ENCODE measurements at regions not wholly inside any gene's neighbourhood (a gene's known extent, or its start where the extent isn't known, plus 50 kb on each side); places are given as distances from the start of the nearest gene placed in this dataset.

DNA sequence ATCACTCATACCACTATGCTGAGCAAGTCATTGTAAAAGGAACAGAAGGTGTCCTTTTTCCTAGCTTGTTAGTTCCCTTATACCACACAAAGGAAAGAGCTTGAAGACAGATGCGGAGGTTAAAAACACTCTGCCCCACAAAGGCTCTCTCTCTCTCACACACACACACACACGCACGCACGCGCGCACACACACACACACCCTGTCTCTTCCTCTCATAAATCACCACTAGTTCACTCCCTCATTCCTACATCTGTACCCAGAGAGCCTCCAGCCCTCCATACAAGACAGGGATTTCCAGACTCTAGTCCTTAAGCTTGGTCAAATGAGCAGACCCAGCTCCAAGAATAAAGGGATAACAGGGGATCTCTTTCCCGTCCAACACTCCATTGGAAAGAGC, 120.1 kb upstream of the THBS1 start:
- no peak overlapping the region for H3K4me2 ChIP-seq (ENCODE audit: low read length)
- H3K9ac ChIP-seq (ENCODE audit: low read depth, low read length), result no peak overlapping the region
- H3K27me3 ChIP-seq (ENCODE audit: control insufficient read depth, insufficient read depth, low read length), result no peaks in the 10 kb centered on the region
- H3K4me1 ChIP-seq (ENCODE audit: control insufficient read depth, insufficient read depth, low read length), result peaks cover 28% of the 10 kb centered on the region
- H3K9me3 ChIP-seq (replicated peaks; ENCODE audit: low read length), result no peaks in the 10 kb centered on the region
- no peaks in the 10 kb centered on the region for H3K36me3 ChIP-seq (ENCODE audit: insufficient read depth, low read length)
- no peak overlapping the region for H3K4me3 ChIP-seq (ENCODE audit: low read length)

DNA sequence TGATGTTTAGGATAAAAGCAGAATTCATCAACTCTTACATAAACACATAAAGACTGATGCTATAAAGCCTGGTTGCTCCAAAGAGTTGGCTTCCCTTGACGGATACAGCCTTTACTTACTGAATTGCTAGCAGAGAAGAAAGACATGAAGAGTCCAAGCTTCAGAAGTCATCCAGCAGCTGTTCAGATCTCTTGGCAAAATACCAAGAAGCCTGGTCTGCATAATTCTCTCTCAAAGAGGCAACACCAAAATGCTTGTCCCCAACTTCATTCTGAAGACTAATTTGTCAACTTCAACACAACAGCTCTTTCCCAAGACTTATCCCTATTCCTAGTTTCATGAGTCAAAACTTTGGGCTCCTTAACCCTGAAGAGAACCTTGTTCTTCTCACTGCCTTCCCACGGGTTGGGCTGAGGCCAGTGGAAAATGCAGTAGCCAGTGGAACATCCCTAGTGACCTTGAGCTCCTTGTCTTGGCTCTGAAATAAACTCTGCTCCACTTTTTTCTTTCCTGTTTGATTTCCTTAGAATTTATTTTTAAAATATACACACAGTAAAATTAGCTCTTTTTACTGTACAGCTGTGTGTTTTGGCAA, 119.2 kb upstream of the THBS1 start:
- H3K4me2 ChIP-seq (ENCODE audit: low read length), result no peak overlapping the region
- no peaks in the 10 kb centered on the region for H3K27me3 ChIP-seq (ENCODE audit: control insufficient read depth, insufficient read depth, low read length)
- peaks cover 22% of the 10 kb centered on the region for H3K4me1 ChIP-seq (ENCODE audit: control insufficient read depth, insufficient read depth, low read length)
- H3K9me3 ChIP-seq (replicated peaks; ENCODE audit: low read length), result no peaks in the 10 kb centered on the region
- H3K36me3 ChIP-seq (ENCODE audit: insufficient read depth, low read length), result no peaks in the 10 kb centered on the region
- no peak overlapping the region for H3K4me3 ChIP-seq (ENCODE audit: low read length)
- no peak overlapping the region for H3K9ac ChIP-seq (ENCODE audit: low read depth, low read length)

DNA sequence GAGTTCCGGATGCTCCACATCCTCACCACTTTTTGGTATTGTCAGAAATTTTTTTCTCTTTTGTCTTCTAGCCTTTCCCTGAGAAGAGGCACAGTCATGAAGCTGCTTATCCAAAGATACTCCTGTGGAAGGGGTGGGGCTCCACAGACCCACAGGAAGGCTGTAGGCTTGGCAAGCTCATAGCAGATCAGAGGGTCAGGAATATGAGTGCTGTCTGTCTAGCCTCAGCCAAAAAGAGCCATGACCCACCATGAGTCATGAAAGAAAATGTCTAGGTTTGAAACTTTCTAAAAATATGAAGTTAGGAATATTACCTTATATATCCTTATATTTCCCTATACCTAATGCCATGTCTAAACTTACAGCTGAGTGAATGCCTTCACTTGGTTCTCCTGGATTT, 118.2 kb upstream of the THBS1 start:
- no peak overlapping the region for H3K9ac ChIP-seq (ENCODE audit: low read depth, low read length)
- no peaks in the 10 kb centered on the region for H3K27me3 ChIP-seq (ENCODE audit: control insufficient read depth, insufficient read depth, low read length)
- no peak overlapping the region for H3K4me3 ChIP-seq (ENCODE audit: low read length)
- no peaks in the 10 kb centered on the region for H3K36me3 ChIP-seq (ENCODE audit: insufficient read depth, low read length)
- peaks cover 22% of the 10 kb centered on the region for H3K4me1 ChIP-seq (ENCODE audit: control insufficient read depth, insufficient read depth, low read length)
- H3K9me3 ChIP-seq (replicated peaks; ENCODE audit: low read length), result no peaks in the 10 kb centered on the region
- no peak overlapping the region for H3K4me2 ChIP-seq (ENCODE audit: low read length)

DNA sequence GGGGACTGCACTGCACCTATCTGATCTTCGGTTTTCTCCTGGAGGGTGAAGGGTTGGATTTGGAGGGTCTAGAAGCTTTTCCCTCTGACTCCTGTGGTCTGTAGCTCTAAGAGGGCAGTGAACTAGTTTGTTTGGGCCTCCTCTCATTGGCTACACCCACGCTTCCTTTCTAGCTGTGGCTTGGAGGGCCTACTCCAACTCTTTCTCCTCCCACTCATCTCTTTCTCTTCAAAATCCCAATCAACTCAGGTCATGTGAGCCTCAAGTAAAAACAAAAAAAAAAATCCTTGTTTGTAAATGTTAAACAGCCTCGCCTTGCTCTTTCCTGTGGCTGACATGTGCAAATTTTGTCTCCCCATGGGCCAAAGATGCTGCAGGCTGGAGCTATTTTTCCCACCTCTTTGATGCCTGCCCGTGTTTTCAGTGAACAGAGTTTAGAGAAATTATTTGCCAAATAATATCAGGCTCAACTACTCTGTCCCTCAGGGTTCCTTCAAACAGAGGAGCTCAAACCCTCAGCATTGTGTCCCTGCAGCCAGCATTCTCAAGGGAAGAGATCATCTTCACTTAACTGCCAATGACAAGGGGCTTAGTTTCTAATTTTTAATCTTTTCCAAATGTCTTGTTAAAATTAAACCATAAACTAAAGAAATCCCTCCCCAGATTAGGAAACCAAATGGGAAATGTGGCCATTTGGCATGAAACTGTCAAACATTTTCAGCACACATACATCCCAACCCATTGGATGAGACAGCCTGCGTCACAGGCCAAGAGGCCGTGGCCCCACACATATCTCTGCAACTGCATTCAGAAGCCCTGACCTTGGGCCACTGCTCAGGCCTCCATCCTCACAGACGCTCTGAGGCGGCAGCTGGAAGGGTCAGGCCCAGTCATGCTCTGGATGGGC, 114.8 kb upstream of the THBS1 start:
- peaks cover 22% of the 10 kb centered on the region for H3K4me1 ChIP-seq (ENCODE audit: control insufficient read depth, insufficient read depth, low read length)
- no peak overlapping the region for H3K4me2 ChIP-seq (ENCODE audit: low read length)
- H3K9me3 ChIP-seq (replicated peaks; ENCODE audit: low read length), result no peaks in the 10 kb centered on the region
- H3K27me3 ChIP-seq (ENCODE audit: control insufficient read depth, insufficient read depth, low read length), result no peaks in the 10 kb centered on the region
- no peaks in the 10 kb centered on the region for H3K36me3 ChIP-seq (ENCODE audit: insufficient read depth, low read length)
- H3K4me3 ChIP-seq (ENCODE audit: low read length), result no peak overlapping the region
- no peak overlapping the region for H3K9ac ChIP-seq (ENCODE audit: low read depth, low read length)

DNA sequence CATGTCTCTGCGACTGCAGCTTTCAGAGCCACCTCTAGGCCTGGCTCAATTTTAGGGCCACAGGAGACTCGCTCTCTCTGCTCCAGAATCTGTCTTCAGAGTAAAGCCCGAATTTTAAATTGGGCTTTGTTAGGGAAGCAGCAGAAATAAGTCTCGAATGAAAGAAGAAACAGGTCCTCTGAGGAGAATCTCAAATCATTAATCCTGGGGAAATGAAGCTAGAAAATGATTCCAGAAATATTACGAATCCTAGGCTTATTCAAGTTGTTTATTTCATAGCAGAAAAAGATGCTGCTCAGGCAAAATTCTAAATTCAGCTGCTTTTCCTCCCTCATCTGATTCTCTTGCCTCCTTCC, 114.2 kb upstream of the THBS1 start:
- Histone ChIP-seq H3K4me1 (ENCODE audit: control insufficient read depth, insufficient read depth, low read length) (peaks cover 17% of the 10 kb centered on the region), H3K9me3 (replicated peaks; ENCODE audit: low read length) (no peaks in the 10 kb centered on the region), H3K4me3 (ENCODE audit: low read length) (no peak overlapping the region), H3K4me2 (ENCODE audit: low read length) (no peak overlapping the region), H3K9ac (ENCODE audit: low read depth, low read length) (no peak overlapping the region), H3K36me3 (ENCODE audit: insufficient read depth, low read length) (no peaks in the 10 kb centered on the region), H3K27me3 (ENCODE audit: control insufficient read depth, insufficient read depth, low read length) (no peaks in the 10 kb centered on the region)

DNA sequence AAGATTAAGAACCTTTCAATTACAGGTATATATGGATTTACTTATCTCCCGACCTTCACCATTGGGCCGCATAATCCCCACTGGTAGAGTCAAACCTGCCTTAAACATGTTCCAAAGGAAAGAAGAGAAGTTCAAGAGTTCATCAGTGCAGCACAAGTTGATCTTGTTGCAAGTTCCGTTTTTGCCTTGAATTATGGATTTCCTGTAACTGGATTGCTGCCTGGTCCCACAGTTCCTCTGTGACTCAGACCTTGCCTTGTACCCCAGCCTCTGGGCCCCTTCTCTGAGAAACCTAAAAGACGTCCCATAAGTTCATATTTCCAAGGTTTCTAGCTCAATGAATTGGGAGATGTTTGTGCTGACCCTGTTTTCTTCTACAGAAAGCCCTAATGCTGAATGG, 112.5 kb upstream of the THBS1 start:
- peaks cover 11% of the 10 kb centered on the region for H3K4me1 ChIP-seq (ENCODE audit: control insufficient read depth, insufficient read depth, low read length)
- H3K4me3 ChIP-seq (ENCODE audit: low read length), result no peak overlapping the region

DNA sequence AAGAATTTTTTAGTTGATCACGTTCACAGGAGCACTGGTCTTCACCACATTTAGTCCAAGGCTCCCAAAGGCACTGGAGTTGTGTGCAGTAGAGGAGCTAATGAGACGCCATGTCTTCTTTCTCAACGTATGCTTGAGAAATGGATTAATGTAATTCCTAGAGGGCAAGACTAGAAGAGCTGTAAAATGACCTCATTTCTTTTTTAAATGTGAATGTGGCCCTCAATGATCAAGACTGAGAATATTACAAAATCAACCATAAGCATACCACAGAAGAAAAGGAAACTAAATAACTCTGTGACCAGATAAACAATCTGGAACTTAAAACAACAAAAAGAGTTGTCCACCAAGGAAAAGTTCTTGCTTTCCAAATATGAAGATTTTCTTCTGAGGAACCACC, 112.1 kb upstream of the THBS1 start:
- no peak overlapping the region for H3K9ac ChIP-seq (ENCODE audit: low read depth, low read length)
- H3K36me3 ChIP-seq (ENCODE audit: insufficient read depth, low read length), result no peaks in the 10 kb centered on the region
- H3K4me3 ChIP-seq (ENCODE audit: low read length), result no peak overlapping the region
- peaks cover 10% of the 10 kb centered on the region for H3K4me1 ChIP-seq (ENCODE audit: control insufficient read depth, insufficient read depth, low read length)
- H3K27me3 ChIP-seq (ENCODE audit: control insufficient read depth, insufficient read depth, low read length), result no peaks in the 10 kb centered on the region
- no peaks in the 10 kb centered on the region for H3K9me3 ChIP-seq (replicated peaks; ENCODE audit: low read length)
- no peak overlapping the region for H3K4me2 ChIP-seq (ENCODE audit: low read length)

More for the DNA sequence above, 112.5 kb upstream of the THBS1 start:
- Histone ChIP-seq H3K36me3 (ENCODE audit: insufficient read depth, low read length) (no peaks in the 10 kb centered on the region), H3K9me3 (replicated peaks; ENCODE audit: low read length) (no peaks in the 10 kb centered on the region), H3K4me2 (ENCODE audit: low read length) (no peak overlapping the region), H3K27me3 (ENCODE audit: control insufficient read depth, insufficient read depth, low read length) (no peaks in the 10 kb centered on the region), H3K9ac (ENCODE audit: low read depth, low read length) (no peak overlapping the region)

DNA sequence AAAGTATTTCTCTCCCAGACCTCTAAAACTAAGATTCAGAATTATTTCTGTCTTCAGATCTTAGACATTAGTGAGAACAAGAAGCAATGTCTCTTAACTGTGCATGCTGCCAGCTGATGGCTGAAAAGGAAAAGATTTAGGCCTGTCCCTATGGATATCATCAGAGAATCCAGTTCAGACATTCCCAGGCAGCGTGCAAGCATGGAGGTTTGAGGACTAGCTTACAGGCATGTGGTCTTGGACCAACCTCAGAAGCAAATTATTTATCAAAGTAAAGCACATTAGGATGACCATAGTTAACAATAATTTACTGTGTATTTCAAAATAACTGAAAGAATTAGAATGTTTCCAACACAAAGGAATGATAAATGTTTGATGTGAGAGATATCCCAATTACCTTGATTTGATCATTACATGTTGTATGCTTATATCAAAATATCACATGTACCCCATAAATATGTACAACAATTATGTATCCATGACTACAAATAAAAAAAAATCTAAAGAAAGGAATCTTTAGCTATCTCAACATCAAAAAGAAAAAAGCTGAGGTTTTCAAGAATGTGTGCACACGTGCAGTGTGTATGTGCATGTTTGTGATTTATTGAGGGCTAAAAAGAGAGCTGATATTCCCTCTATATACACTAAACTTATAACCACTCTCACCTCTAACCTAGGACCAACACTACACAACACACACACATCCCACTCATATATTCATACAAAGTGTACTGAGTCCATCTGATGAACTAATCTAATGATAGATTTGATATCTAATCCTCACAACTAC, 108.9 kb upstream of the THBS1 start:
- peaks cover 18% of the 10 kb centered on the region for H3K4me1 ChIP-seq (ENCODE audit: control insufficient read depth, insufficient read depth, low read length)
- no peaks in the 10 kb centered on the region for H3K36me3 ChIP-seq (ENCODE audit: insufficient read depth, low read length)
- no peak overlapping the region for H3K4me2 ChIP-seq (ENCODE audit: low read length)
- H3K27me3 ChIP-seq (ENCODE audit: control insufficient read depth, insufficient read depth, low read length), result no peaks in the 10 kb centered on the region
- no peaks in the 10 kb centered on the region for H3K9me3 ChIP-seq (replicated peaks; ENCODE audit: low read length)
- H3K9ac ChIP-seq (ENCODE audit: low read depth, low read length), result no peak overlapping the region
- no peak overlapping the region for H3K4me3 ChIP-seq (ENCODE audit: low read length)

DNA sequence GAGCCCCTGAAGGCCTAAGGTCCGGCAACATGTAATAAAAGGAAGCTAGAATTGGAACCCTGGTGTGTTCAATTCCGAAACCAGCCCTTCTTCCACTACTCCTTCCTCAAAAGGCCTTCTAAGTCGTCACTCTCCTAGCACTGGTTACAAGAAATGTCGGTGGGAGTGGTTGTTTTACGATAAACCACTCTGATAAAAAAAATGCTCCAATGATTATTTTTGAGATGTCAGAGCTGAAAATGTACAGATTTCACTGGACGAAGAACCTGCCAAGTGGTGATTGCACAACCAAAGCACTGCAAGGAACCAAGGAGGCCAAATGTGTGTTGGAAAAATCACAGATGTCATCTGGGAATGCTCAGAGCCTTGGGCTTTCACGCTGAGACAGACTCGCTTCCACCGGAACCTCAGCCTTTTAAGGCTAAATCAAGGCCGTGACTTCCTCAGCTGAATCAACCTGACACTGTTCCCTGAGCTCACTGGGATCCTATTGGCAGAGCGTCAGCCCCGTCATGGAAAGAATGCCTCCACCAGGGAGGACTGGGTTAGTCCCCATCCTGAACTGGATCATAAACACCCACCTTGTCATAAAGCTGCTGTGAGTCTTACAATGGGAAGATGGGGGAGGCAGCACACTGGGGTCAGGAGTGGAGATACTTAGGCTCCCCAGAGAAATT, 108.1 kb upstream of the THBS1 start:
- Histone ChIP-seq H3K9ac (ENCODE audit: low read depth, low read length) (no peak overlapping the region), H3K4me1 (ENCODE audit: control insufficient read depth, insufficient read depth, low read length) (peaks cover 18% of the 10 kb centered on the region)

DNA sequence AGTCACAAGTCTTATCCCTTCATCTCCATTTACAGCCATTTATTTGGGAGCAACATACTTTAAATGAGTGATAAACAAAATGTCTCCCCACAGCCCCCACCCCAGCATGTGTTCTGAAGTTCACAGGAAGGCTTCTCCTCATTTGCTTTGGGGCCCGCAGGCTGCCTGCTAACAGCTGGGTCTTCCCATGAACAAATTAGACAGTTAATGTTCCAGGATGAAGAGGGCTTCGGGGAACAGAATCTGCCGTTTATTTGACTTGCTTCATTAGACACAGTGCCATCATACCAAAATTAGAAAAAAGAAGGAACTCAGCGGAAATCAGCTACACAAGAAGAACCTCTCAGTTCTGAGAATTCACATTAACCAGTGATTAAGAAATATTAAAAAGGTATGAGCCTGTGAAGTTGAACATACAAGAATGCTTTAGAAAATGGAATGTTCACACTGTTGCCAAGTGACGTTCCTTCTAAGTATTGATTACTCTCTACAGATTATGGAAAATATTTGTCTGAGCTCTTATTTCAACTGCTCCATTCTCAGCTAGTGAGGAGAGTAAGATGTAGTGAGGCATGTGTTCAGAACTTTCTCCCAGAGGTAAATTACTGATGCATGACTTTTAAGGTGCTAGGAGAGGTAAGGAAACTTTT, 107.5 kb upstream of the THBS1 start:
- no peaks in the 10 kb centered on the region for H3K9me3 ChIP-seq (replicated peaks; ENCODE audit: low read length)
- no peak overlapping the region for H3K9ac ChIP-seq (ENCODE audit: low read depth, low read length)
- H3K4me3 ChIP-seq (ENCODE audit: low read length), result no peak overlapping the region
- H3K27me3 ChIP-seq (ENCODE audit: control insufficient read depth, insufficient read depth, low read length), result no peaks in the 10 kb centered on the region
- no peak overlapping the region for H3K4me2 ChIP-seq (ENCODE audit: low read length)
- no peaks in the 10 kb centered on the region for H3K36me3 ChIP-seq (ENCODE audit: insufficient read depth, low read length)
- H3K4me1 ChIP-seq (ENCODE audit: control insufficient read depth, insufficient read depth, low read length), result peaks cover 18% of the 10 kb centered on the region

More for the DNA sequence above, 108.1 kb upstream of the THBS1 start:
- no peaks in the 10 kb centered on the region for H3K36me3 ChIP-seq (ENCODE audit: insufficient read depth, low read length)
- no peak overlapping the region for H3K4me2 ChIP-seq (ENCODE audit: low read length)
- no peaks in the 10 kb centered on the region for H3K27me3 ChIP-seq (ENCODE audit: control insufficient read depth, insufficient read depth, low read length)
- H3K4me3 ChIP-seq (ENCODE audit: low read length), result no peak overlapping the region
- H3K9me3 ChIP-seq (replicated peaks; ENCODE audit: low read length), result no peaks in the 10 kb centered on the region

DNA sequence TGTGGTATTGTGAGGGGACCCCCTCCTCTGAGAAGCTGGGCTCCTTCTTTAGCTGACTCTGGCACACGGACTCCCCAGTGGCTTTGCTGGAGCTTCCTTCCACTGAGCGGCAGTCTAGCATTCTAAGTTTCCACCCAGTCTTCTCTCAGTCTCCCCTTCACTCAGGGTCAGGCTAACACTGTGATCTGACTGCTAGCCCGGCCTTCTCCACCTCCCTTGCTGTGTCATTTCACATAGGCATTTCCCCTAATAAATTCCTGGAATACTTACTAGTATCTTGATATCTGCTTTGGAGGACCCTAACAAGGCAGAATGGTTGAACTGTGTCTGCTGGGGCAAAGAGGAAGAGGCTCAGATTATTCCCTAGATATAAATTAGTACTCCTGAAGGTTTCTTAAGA, 106.2 kb upstream of the THBS1 start:
- H3K4me2 ChIP-seq (ENCODE audit: low read length), result no peak overlapping the region

More for the DNA sequence above, 106.2 kb upstream of the THBS1 start:
- Histone ChIP-seq H3K4me3 (ENCODE audit: low read length) (no peak overlapping the region), H3K9ac (ENCODE audit: low read depth, low read length) (no peak overlapping the region), H3K27me3 (ENCODE audit: control insufficient read depth, insufficient read depth, low read length) (no peaks in the 10 kb centered on the region), H3K36me3 (ENCODE audit: insufficient read depth, low read length) (no peaks in the 10 kb centered on the region), H3K4me1 (ENCODE audit: control insufficient read depth, insufficient read depth, low read length) (peaks cover 18% of the 10 kb centered on the region), H3K9me3 (replicated peaks; ENCODE audit: low read length) (no peaks in the 10 kb centered on the region)

Data from skeletal muscle satellite cell (primary cell).